ENCODE measurements at regions not wholly inside any gene's neighbourhood (a gene's known extent, or its start where the extent isn't known, plus 50 kb on each side); places are given as distances from the start of the nearest gene placed in this dataset.

DNA sequence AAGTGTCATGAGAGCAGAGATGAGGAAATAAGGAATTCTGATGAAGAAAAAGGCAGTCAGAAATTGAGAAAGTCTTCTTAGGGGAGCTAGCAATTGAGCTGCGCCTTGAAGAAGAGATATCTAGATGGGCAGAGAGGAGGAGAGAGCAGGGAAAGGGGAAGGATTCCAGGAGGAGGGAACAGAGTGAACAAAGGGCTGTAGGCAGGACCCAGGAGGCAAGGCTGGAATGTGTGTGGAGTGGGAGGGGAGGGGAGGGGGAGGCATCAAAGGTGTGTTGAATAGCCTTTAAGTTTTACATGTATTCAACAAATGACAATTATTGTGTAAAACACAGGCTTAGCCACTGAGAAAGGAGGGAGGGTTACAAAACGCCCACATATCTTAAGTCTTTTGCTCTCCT is 164.5 kb downstream of the TDRD15 start:
- no peak for DNase-seq

DNA sequence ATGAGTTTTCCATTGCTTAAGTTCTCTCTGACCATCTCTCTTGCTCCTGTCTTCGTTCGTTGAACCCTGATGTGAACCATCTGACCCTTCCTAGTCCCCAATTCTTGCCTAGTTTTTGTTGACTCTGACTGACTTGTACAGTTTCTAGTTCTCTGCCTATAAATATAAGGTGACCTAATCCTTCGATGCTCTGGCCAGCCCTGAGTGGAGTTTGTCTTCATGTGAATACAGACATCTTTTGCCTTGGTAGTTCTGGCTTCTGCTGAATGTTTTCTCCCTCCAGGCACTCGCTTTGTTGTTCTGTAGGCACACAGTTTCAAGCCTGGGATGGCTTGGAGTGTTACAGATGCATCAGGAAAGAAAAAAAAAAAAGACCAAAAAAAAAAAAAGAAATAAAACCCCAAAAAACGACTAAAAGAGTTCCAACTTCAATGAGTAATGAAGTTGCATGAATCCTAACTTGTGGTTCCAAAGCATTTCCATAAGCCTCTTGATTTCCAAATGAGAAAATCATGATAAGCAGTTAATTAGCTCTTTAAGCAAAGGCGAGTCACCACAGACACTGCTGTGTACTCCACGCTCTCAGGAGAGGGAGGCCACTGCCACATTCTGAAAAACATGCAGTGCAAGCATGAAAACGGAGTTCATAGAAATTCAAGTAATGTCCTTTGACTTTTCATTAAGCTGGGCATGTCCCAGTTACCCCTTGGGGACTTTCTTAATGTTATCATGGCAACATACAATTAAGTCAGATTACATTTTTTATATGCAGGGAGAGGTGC is 165.2 kb downstream of the TDRD15 start:
- DNase-seq: no peak

DNA sequence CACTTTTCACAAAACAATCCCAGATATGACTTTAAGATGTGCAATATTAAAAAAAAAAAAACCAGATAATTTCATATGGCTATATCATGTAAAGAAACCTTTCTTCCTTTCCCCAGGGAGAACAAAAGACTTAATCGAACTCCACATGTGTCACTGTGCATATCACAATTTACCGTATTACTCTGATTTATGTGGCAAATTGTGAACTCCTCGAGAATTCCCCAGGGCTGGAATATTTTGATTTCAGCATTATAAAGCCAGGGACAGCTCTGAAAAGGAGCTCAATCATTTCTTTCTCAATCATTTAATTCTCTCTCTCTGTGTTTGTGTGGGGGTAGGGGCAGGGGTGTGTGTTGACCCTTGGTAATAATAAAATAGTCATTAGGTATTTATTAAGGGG is 165.8 kb downstream of the TDRD15 start:
- DNase-seq: no peak

DNA sequence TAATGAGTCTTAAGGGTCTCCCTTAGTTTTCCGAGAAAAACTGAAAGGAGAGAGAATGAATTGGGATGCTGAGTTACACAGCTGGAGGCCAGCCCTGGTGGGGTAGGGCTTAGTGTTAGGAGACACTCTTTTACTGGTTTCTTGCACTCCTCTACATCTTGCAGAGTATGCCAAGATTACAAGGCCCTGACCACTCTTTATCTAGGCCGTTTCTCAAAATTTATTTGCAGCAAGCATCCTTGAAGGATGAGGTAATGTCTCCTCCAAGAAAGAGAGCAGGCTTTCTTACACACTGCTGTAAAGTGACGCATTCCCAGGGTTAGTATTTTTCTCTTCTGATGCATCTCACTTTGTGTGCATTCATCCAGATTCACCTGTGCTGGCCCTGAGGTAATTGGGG is 166.2 kb downstream of the TDRD15 start:
- no peak for DNase-seq

DNA sequence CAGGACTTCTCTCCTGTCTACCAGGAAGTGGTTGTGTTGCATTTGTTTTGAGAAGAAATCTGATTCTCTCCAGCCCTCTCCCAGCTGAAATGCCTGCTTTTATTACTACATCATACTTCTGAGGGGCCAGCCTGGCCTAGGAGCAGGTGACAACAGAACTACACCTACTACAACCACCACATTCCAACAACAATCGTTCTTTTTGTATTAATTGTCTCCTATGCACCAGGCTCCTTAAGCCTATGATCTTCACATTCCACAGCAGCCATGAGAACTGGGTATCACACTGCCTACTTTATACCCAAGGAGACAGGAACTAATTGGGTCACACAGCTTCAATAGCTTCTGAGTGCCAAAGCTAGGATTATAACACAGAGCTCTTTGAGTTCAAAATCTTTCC is 167.7 kb downstream of the TDRD15 start:
- no peak for DNase-seq

DNA sequence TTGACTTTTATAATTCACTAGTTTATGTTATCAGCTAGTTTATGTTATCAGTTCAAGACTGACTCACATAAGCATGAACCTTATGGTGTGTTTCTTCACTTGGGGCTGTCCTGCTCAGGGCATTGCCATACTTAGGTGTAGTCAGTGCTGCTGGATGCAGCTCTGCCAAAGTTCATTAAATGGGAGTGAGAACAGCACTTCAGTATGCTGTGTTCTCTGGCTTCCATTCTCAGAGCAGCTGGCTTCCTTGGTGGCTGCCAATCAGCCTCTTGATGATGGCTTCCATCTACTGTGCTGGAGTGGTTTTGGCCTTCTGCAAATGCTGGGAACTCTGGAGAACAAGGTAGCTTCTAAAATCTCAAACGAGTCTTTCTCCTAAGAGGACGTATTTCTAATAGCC is 170.7 kb downstream of the TDRD15 start:
- no peak for DNase-seq

DNA sequence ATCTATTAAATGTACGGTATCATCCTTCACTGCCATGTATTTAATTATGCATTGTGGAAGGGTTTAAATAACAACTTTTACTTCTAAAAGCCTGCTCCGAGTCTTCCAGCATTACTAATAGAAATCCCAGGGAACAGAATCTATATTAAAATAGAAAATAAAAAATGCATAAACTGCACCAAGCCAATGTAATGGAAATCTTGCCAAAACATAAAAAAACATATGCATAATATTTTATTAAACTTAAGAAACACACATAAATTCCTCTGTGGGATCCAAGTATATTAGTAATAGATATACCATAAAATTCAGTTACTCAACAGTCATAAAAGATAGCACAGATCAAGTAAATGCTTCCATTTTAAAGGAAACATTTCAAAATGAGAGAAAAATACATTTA is 175.6 kb downstream of the TDRD15 start:
- DNase-seq: no peak

DNA sequence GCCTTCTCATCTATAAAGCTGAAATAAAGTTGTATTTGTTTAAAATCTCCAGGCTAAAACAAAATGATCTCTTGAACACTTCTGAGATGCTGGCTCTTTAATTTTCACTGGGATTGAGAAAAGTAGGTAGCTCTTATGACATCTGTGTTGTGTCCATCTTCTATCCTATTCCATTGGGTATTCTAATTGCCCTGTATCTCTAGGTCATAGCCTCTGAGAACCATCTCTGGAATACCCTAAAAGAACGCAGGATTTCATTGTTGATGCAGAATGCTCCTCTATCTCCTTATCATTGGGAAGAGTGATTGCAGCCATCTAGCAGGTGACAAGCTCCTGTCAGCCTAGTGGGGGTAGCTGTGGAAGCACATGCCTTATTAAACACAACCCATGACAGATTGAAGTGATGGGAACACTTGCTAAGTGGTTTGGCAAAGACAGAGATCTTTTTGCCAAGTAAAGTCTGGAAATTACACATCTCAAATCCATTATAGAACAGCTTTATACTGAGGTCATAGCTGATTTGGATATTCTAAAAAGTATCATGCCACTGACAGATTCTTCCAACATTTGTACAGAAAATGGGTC is 178.2 kb downstream of the TDRD15 start:
- DNase-seq: no peak

DNA sequence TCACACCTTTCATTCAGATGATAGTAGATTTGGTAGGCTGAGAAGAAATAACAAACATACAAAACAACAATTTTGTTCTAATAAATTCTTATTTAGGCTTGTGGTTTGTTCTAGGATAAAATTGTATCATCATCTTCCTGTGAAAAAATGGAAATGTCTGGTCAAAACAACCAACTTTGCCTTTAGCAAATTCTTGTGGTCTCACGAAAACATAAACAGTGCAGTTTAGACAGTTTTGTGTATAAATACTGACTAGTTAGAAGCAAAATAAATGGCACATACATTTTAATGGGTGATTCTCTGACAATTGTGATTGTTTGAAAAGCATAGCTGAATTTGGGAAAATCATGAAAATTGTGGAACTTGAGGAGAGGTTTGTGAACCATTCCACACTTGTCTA is 180.1 kb downstream of the TDRD15 start:
- no peak for DNase-seq

DNA sequence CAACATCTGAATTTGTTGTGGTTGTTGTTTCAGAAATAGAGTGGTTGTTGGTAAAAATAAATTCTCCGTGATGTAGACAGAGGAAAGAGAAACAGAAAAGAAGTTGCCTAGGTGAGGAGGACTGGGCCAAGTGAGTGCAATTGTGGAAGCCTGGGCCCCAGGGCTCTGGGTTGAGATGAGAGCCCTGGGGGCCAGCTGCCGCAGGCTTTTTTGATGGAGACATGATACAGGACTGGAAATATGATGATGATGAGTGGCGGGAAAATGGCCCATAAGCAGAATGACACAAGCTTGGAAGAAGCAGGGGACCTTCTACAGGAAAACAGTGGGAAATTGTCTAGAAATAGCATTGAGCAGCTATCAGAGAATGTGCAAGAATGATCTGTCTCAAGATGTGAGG is 181.8 kb downstream of the TDRD15 start:
- no peak for DNase-seq

DNA sequence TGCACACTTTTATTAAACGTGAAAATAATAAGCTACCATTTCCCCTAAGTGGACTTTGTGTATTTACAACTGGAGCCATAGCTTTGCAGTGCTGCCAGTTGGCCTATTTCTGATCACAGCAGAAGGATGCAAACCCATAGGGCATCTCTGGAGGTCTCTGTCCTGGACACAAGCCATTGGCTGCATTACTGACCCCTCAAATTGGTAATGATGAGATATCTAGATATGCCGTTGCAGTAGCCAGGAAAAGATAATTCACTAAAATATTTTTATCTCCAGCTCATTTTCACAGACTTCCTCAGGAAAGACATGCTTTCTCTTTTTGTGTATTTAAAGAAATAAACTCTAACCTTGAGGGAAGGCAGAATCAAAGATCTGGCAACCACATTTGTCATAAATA is 182.5 kb downstream of the TDRD15 start:
- DNase-seq: no peak

DNA sequence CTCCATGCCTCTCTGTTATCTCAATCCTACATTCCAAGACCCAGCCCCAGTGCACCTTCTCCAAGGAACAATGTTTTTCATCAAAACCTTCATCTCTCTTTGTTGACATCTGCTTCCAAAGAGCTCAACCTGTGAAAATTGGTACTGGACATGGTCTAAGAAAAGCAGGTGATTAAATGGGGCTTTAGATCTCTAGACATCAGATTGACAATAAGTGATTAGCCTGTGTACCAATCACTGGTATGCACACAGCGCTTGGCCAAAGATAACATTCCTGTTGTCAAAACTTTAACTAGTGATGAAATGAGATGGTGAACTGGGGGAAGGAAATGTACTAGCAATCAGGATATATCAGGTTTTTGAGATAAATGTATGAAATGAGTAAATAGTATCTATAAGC is 183.3 kb downstream of the TDRD15 start:
- no peak for DNase-seq

DNA sequence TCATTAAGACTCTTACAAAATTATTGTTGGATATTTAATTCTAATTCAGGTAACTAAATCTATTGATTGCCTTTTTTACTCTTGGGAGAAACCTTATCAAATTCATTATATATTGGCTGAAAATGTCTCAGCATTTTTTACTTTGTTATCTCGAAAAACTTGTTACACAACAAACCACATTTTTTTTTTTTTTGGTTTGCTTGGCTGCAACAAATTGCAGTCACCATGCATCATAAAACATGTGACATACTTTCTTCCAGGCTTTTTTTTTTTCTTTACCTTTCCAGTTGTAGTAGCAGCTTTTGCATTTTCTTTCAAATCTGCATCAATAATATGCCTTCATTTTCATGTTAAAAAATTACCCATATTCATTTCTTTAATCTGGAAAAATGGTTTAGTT is 186.7 kb downstream of the TDRD15 start:
- no peak for DNase-seq

DNA sequence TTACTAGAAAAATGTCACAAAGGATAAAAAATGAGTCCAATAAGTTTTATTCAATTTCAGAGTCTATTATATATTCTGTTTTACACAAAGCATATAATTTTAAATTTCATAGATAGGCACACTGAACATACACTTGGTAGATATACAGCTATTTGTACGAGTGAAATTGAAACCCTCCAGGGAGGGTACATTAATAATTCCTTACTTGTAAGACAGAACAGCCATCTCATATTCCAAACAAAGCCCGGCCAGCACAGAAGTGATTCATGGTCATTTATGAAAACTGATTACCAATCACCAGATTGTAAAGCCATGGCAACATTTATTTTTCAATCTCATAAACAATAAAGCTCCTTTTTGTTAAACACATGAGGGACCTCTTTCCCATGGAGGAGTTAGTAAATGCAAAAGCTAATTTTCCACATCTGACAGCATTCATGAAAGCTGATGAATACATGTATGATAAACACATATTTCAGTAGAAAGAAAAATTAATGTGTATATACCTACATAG is 190.6 kb downstream of the TDRD15 start:
- no peak for DNase-seq

DNA sequence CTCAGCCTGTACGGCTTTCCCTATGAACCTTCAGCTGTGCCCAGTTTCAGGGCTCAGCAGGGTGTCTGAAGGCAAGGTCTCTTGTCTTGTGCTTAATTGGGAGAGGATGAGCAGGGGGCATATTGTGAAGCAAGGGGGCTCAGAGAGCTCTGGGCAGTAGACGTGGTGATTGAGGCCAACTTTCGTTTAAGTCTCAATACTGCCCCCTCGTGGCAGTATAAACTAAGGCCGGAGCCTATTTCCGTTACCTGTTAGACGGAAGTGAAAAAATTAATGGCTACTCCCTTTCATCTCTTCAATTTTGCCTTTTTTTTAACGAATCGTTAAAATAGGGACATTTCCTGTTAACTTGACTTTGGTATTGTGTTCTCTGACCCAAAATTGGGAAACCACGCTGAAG is 193.4 kb downstream of the TDRD15 start:
- peak in 1 of 2 experiments; percentile 54 for DNase-seq

DNA sequence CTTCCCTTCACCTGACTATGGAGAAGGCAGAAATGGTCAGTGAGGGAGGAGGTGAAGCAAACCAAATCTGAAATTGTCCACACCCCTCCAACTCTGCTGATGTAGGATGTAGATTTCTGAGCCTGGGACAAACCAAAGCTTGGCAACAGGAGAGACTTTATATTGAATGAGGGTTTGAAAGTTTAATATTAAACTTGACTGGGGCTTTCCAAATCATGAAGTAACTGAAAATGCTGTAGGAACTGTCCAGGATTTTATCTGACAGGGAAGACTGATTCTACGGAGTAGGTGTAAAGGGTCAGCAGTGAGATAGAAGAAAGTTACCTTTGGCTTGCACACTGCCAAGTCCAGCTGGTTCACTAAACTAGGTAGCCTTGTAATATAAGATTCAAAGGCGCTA is 194.5 kb downstream of the TDRD15 start:
- no peak for DNase-seq

DNA sequence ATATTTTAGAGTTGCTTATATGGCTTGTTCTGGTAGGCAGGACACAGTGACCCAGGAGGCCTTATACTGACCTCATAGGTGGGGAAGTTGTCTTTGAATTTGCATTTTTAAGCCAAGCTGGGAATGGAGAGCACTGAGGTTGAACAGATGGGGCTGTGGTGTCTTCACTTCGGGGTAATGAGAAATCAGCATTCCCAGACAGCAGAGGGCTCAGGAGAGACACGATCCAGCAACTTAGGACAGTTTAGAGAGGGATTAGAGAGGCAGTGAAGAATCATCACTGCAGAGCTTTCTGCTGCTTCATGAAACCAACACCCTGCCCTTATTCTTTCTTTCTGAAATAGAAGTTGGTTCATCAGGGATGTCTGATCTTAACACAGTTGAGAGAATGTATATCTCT is 202.4 kb downstream of the TDRD15 start:
- peak; percentile 47 to 79 for DNase-seq

DNA sequence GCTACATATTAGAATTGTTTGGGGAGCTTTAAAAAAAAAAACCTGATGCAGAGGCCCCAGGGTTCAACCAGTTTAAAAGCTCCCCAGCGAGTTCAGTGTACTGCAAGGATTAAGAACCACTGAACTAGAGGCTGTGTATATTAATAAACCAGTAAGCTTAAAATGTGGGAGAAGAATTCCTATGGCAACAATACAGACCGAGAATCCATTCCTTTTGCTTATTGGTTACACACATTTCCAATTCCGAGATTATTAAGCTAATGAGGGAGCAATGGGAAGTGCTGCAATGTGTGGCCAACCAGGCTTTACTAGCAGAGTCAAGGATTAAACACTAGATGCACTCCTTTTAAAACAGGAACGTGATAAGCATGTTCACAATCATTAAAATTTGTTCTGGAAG is 204.4 kb downstream of the TDRD15 start:
- DNase-seq: no peak

DNA sequence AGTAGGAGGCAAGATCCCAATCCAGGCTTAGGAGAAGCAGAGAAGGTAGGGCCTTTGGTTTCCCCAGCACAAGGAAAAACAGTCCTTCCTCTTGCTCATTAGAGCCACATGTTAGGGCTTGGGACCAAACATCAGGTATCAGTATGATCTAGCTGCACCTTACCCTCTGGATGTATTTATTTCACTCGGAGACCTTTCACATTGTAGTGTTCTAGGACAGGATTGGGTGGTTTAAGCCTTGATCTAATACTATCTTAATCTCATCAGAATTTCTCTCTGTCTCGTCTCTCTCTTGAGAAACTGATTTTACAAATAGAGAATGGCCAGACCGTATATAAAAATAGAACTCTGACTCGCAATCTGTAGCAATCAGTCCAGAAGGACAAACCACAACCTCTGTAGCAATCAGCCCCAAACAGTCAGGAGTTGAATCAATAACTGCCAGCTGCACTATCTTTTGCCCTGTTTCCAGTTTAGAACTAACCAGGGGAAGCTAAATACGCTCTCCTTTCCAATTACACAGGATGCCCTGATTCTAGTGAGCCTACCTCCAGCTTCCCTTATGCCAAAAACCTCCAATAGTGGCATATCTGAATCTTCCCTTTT is 207.1 kb downstream of the TDRD15 start:
- DNase-seq: no peak

DNA sequence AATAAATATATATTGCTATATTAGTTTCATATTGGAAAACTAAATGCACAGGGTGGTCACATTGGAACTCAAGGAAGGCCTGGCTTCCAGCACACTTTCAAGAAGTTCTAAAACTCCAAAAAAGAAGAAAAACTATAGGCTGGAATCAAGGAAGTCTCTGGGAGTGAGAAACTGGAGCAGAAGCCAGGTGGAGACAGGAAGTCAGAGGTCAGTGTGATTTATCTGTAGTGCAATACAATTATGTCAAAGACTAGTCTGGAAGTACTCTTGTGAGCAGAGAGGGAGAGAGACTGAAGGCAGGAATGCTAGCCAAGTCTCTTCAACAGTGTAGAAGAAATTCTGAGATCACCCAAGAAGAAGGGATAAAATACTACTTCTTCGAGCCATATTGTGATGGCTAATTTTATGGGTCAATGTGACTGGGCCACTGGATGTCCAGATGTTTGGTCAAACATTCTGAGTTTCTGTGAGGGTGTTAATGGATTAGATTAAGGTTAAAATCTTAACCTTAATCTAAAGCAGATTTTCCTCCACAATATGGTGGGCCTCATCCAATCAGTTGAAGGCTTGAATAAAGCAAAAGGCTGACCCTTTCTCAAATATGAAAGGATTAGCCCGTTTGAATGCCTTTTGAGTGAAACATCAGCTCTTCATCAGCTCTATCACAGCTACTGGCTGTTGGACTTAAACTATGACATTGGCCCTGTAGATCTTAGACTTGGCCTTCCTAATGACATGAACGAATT is 208.0 kb downstream of the TDRD15 start:
- DNase-seq: no peak

DNA sequence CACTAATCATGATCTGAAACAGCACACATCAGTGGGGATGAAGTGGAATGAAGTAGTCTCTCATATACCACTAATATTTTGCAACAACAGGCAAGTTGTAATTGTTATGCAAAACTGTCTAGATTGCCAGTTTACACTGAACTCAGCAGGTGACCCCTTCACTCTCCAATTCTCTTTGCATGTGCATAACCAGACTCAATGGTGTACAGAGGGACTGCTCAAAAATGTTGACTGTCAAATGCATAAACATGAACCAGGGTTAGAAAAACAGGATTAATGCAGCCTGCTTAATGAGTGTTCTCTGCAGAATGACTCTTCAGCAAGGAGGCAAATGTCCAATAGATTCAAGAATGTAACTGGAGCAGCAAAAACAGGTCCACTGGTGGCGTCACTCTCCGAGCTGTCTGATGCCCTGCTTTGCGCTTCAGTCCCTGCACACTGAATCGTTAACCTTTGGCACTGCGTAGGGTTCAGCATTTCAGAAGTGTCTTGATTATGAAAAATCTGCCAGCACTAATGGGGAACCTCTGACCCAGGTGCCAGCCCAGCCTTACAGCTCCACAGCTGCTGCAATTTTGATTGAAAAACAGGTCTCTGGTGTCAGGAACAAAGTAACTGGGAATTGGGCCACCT is 209.3 kb downstream of the TDRD15 start:
- DNase-seq: no peak

DNA sequence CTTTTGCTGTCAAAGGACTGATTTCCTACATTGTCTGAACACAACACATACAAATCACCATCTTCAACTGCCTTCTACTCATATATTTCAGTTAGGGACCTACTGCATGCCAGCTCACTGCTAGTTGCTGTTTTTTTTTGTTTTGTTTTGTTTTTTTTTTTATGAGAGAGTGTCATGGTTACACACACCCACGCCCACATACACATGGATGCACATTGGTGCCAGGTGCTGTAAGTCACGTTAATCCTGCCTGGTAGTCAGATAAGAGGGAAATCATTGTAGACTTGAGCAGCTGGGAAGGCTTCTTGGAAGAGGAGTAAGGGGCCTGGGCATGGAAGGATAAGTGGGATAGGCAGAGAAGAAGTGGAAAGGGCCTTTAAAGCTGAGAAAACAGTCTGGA is 209.9 kb downstream of the TDRD15 start:
- DNase-seq: no peak

DNA sequence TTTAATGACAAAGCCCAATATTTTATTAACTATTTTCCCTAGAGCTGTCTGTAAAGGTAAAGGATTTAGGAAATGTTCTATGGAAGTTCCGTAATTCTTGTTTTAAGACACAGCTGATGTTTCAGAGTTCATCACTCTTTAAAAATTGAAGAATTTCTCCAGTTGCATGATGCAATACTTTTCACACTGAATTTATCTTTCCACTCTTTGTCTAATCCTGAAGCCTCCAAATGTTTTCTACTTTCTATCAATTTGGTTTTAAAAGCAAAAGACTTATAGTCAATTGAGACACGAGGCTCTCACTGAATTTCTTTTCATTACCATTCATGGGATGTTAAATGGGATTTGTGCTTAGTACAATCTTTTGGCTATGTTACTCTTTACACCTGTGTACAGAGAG is 223.2 kb downstream of the TDRD15 start:
- DNase-seq: no peak

All from NCI-H524 (cell line).